Spleen (tissue), 11 donors: ENCODE measurements at regions not wholly inside any gene's neighbourhood (a gene's known extent, or its start where the extent isn't known, plus 50 kb on each side); places are given as distances from the start of the nearest gene placed in this dataset.
A peak's percentile ranks its signal among the peaks of the same experiment; 100 is the strongest.

Experiments
- DNase-seq: peaks from one replicate; pipeline ENCODE4 v3.0.0-alpha.2; 2020
- H3K27ac ChIP-seq, 8 donors: fragments of 200-600 bp; sonication (generic) in 7 of 8; 1 replicate in 4 of 8; 2 replicates in 4 of 8; pipeline versions ENCODE4 v1.5.0 to v1.8.0; 2016 to 2021; ENCODE audit warnings: inconsistent platforms in 4 of 8, mild to moderate bottlenecking in 4 of 8, moderate library complexity in 1 of 8
- H3K27me3 ChIP-seq, 7 donors: fragments of 200-600 bp; sonication (generic) in 6 of 7; replicated peaks in 1 of 7; 1 replicate in 4 of 7; 2 replicates in 3 of 7; pipeline versions ENCODE4 v1.5.0 to v1.8.0; 2016 to 2021; ENCODE audit warnings: inconsistent platforms in 3 of 7, mild to moderate bottlenecking in 1 of 7
- H3K36me3 ChIP-seq, 6 donors: fragments of 200-600 bp; sonication (generic) in 5 of 6; 1 replicate in 4 of 6; 2 replicates in 2 of 6; pipeline versions ENCODE4 v1.5.0 to v1.8.0; 2016 to 2021; ENCODE audit warnings: inconsistent platforms in 2 of 6
- H3K4me1 ChIP-seq, 6 donors: fragments of 200-600 bp; sonication (generic) in 5 of 6; 1 replicate in 3 of 6; 2 replicates in 3 of 6; pipeline versions ENCODE4 v1.5.0 to v1.8.0; 2016 to 2021; ENCODE audit warnings: inconsistent platforms in 3 of 6
- H3K4me3 ChIP-seq, 8 donors: fragments of 200-600 bp; sonication (generic) in 7 of 8; 1 replicate in 4 of 8; 2 replicates in 4 of 8; pipeline versions ENCODE4 v1.5.0 to v1.8.0; 2016 to 2021; ENCODE audit warnings: inconsistent platforms in 4 of 8, mild to moderate bottlenecking in 4 of 8, moderate library complexity in 2 of 8
- H3K9me3 ChIP-seq, 8 donors: fragments of 200-600 bp; sonication (generic) in 7 of 8; 1 replicate in 4 of 8; 2 replicates in 4 of 8; pipeline versions ENCODE4 v1.5.0 to v1.8.0; 2016 to 2021; ENCODE audit warnings: inconsistent platforms in 4 of 8
- CTCF ChIP-seq, 11 experiments: fragments of 200-600 bp in 7 of 11; fragments of 450-650 bp in 4 of 11; sonication (generic) in 4 of 11; IDR thresholded peaks in 8 of 11; conservative IDR thresholded peaks in 3 of 11; 1 replicate in 7 of 11; 2 replicates in 4 of 11; pipeline versions ENCODE4 v1.4.0 to v1.8.0; 2016 to 2021; ENCODE audit warnings: antibody characterized with exemption in 11 of 11, inconsistent platforms in 4 of 11, mild to moderate bottlenecking in 1 of 11
- POLR2A ChIP-seq, 3 donors: fragments of 450-650 bp; IDR thresholded peaks; one replicate each; pipeline ENCODE4 v1.5.1; 2017; ENCODE audit warnings: antibody characterized with exemption in 3 of 3, mild to moderate bottlenecking in 1 of 3
- POLR2AphosphoS5 ChIP-seq, 3 donors: sonication (generic); formaldehyde crosslinking; IDR thresholded peaks; one replicate each; pipeline ENCODE4 v1.5.1; 2017; ENCODE audit warnings: antibody characterized with exemption in 3 of 3
- WGBS, 5 donors: extraction: QIAGEN DNeasy Blood & Tissue Kit in 3 of 5; methylation state at CpG; one replicate each; pipeline versions ENCODE4 v1.1.5 to v1.1.7; 2013 to 2018; 5-methylcytosine and 5-hydroxymethylcytosine counted together
- intact Hi-C: fragments of 100-400 bp; cut with DNase I; formaldehyde crosslinking; loops from one replicate; pipeline ENCODE4 v1.15.0; 2023; ENCODE audit warnings: low total_unique reads
- donor health status: healthy with polysubstance abuse.
- donor health status: DM: no; HTN: no; CAD: no; lungs with moderate emphysema.
- donor health status: DM: no; HTN: no; CAD: no.
- donor health status: Bipolar disorder and iron deficiency.
- donor health status: healthy.
- donor health status: DM: no; HTN: no; CAD: no.
- donor health status: DM: yes; HTN: yes; CAD: no.

- intact Hi-C loops = no loop called here
- H3K4me3 ChIP-seq = no peak overlapping the region
- H3K36me3 ChIP-seq = no peaks in the 10 kb centered on the region
- WGBS, 5 donors = 82 to 95% (median 88%) methylated on average over 5 of the region's 5 CpGs
- no peaks in the 10 kb centered on the region for H3K9me3 ChIP-seq
- H3K27me3 ChIP-seq = peaks cover 0 to 22% (median 5%) of the 10 kb centered on the region in 7 donors
- H3K4me1 ChIP-seq = peaks cover 0 to 6% (median 4%) of the 10 kb centered on the region in 6 donors
- DNase-seq = no peak
- H3K27ac ChIP-seq = no peak overlapping the region
- TF ChIP-seq POLR2AphosphoS5 (IDR thresholded peaks at IDR 0.05) = no peak
- TF ChIP-seq POLR2A (IDR thresholded peaks at IDR 0.05) = no peak
- no peak for TF ChIP-seq CTCF (IDR thresholded peaks at IDR 0.05 in 8 of 11, conservative IDR thresholded peaks at IDR 0.05 in 3 of 11)
These were observed 110.1 kb downstream of the SMIM20 start for GRCh38 chr4:26024079-26024478.

- peaks cover 0 to 32% (median 6%) of the 10 kb centered on the region in 7 donors for H3K27me3 ChIP-seq
- 89 to 92% (median 90%) methylated on average over 22 of the region's 22 CpGs for WGBS, 5 donors
- H3K27ac ChIP-seq = no peak overlapping the region
- no peak overlapping the region for H3K4me3 ChIP-seq
- intact Hi-C loops = no loop called here
- H3K36me3 ChIP-seq = no peaks in the 10 kb centered on the region
- no peak for TF ChIP-seq POLR2A (IDR thresholded peaks at IDR 0.05)
- TF ChIP-seq CTCF (IDR thresholded peaks at IDR 0.05 in 8 of 11, conservative IDR thresholded peaks at IDR 0.05 in 3 of 11) = no peak
- no peak for TF ChIP-seq POLR2AphosphoS5 (IDR thresholded peaks at IDR 0.05)
- no peaks in the 10 kb centered on the region for H3K9me3 ChIP-seq
- peaks cover 0 to 8% (median 6%) of the 10 kb centered on the region in 6 donors for H3K4me1 ChIP-seq
- DNase-seq = no peak
These were observed 114.2 kb downstream of the SMIM20 start for GRCh38 chr4:26028133-26028792.

GRCh38 chr4:26028793-26029567 lies 115.0 kb downstream of the SMIM20 start:
- intact Hi-C loops = no loop called here
- peak in 10 of 11 experiments; percentile 25 to 74 (median 52) for TF ChIP-seq CTCF (IDR thresholded peaks at IDR 0.05 in 8 of 11, conservative IDR thresholded peaks at IDR 0.05 in 3 of 11)
- TF ChIP-seq POLR2A (IDR thresholded peaks at IDR 0.05) = no peak
- TF ChIP-seq POLR2AphosphoS5 (IDR thresholded peaks at IDR 0.05) = peak in 2 of 3 donors; percentile 11 to 63
- Histone ChIP-seq H3K9me3 (no peaks in the 10 kb centered on the region), H3K27me3 (peaks cover 0 to 25% (median 6%) of the 10 kb centered on the region in 7 donors), H3K4me3 (peak overlapping the region in 1 of 8 donors; percentile 19), H3K36me3 (no peaks in the 10 kb centered on the region), H3K27ac (peak overlapping the region in 1 of 8 donors; percentile 11), H3K4me1 (peaks cover 0 to 8% (median 6%) of the 10 kb centered on the region in 6 donors)
- DNase-seq = peak; percentile 94
- 17 to 21% (median 19%) methylated on average over 26 to 39 of the region's 39 CpGs for WGBS, 5 donors

- Histone ChIP-seq H3K27ac (no peak overlapping the region), H3K4me3 (no peak overlapping the region), H3K4me1 (peaks cover 0 to 8% (median 6%) of the 10 kb centered on the region in 6 donors), H3K9me3 (no peaks in the 10 kb centered on the region), H3K36me3 (no peaks in the 10 kb centered on the region), H3K27me3 (peaks cover 0 to 23% (median 6%) of the 10 kb centered on the region in 7 donors)
- no peak for DNase-seq
- intact Hi-C loops = no loop called here
- no peak for TF ChIP-seq POLR2A (IDR thresholded peaks at IDR 0.05)
- no peak for TF ChIP-seq POLR2AphosphoS5 (IDR thresholded peaks at IDR 0.05)
- no peak for TF ChIP-seq CTCF (IDR thresholded peaks at IDR 0.05 in 8 of 11, conservative IDR thresholded peaks at IDR 0.05 in 3 of 11)
- 53 to 61% (median 58%) methylated on average over 13 to 18 of the region's 18 CpGs for WGBS, 5 donors
These were observed 115.6 kb downstream of the SMIM20 start for GRCh38 chr4:26029568-26030131.
